Gastroesophageal sphincter (tissue), 2 donors: ENCODE measurements at regions not wholly inside any gene's neighbourhood (a gene's known extent, or its start where the extent isn't known, plus 50 kb on each side); places are given as distances from the start of the nearest gene placed in this dataset.

Source experiments
- POLR2A ChIP-seq, 2 donors: fragments of 450-650 bp; IDR thresholded peaks; one replicate each; pipeline ENCODE4 v1.6.1; 2017; ENCODE audit warnings: antibody characterized with exemption in 2 of 2, mild to moderate bottlenecking in 2 of 2, moderate library complexity in 1 of 2
- POLR2AphosphoS5 ChIP-seq: sonication (generic); formaldehyde crosslinking; IDR thresholded peaks from one replicate; pipeline ENCODE4 v1.6.1; 2017; ENCODE audit warnings: antibody characterized with exemption

- TF ChIP-seq POLR2AphosphoS5 (no peak), POLR2A (IDR thresholded peaks at IDR 0.05) (no peak)
Measured at GRCh38 chr9:105039175-105039799, 111.3 kb upstream of the ABCA1 start.
